Globus pallidus (tissue), 1 donor: ENCODE measurements at regions not wholly inside any gene's neighbourhood (a gene's known extent, or its start where the extent isn't known, plus 50 kb on each side); places are given as distances from the start of the nearest gene placed in this dataset.
A peak's percentile ranks its signal among the peaks of the same experiment; 100 is the strongest.

ENCODE experiments used
- DNase-seq: peaks from one replicate; pipeline ENCODE4 v3.0.0-alpha.2; 2015; ENCODE audit warnings: low spot score

- DNase-seq = no peak
Observed at GRCh38 chr7:25633426-25634036, 405.2 kb upstream of the NPVF start.

DNA sequence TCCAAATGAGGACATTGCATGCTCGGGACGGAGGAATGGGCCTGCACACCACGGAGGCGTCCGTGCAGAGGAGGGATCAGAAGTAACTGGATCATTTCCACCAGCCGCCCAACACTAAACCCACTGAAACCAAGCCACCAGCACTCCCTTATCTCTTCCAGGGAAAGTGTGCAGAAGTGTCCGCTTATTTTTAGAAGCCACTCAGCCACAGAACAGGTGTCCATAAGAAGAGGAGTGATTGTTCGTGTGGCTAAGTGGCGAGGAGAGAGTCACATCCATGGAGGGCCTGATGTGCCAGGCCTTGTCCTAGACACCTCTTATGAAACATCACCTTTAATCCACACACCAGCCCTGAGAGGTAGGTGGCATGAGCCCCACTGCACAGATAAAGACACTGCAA, 407.9 kb upstream of the NPVF start:
- no peak for DNase-seq

GRCh38 chr7:25636871-25637283, 408.6 kb upstream of the NPVF start:
- DNase-seq = no peak

- DNase-seq = no peak
Observed at GRCh38 chr7:25638068-25638467, 409.8 kb upstream of the NPVF start.

DNA sequence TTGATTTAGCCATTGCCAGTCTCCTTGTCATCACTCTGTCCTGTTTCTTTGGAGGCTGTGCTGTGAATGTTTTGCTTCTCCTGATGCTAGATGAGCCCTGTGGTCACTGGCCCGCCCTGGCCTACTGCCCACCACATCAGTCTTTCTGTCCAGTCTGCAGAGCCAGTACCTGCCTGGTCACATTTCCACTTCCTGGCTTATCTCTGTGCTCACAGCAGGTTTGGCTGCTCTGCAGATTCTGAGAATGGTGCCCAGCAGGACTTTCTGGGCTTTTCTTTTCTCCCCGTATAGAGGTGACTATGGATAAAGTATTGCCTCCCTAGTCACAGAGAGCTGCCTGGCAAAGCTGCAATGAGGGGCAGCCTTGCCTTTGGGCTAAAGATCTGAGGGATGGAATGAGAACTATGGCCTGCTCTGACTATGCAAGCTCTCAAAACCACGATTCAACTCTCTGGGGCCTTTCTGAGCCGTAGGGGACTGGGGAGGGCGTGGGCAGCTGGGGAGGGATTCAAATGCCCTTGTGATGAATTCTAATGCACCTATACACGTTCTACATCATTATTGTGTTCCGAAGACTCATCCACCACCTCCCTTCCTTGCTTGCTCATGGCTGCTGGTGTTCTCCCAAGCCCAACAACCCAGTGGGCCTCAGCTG, 410.4 kb upstream of the NPVF start:
- no peak for DNase-seq

- no peak for DNase-seq
Observed at GRCh38 chr7:25642849-25643248, 414.6 kb upstream of the NPVF start.

- DNase-seq = no peak
Observed at GRCh38 chr7:25643286-25643685, 415.0 kb upstream of the NPVF start.

DNA sequence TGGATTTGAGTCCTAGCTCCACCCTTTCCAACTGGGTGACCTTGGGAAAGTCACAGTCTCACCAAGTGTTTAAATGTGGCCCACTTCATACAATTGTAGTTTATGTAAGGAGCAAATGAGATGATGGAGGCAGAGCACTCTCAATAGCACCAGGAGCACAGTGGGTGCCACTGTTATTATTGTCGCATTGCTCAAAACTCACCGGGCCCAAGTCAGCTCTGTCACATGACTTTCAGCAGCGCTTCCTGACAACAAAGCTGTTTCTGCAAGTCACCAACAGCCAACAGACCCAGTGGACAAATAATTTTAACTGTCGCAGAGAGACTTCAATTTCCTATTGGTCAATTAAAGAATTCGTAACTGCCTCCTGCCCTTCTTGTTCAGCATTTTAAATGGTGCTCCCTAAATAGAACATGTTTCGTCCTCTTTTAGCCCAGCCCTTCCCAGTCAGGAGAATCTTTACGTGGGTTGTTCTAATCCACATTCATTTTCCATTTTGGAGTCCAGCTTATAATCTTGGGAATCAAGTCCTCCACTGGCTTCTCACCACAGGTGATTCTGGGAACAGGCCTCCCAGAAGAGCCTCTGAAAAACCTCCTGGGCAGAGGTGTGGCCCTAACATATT, 415.6 kb upstream of the NPVF start:
- no peak for DNase-seq

GRCh38 chr7:25646726-25647413, 418.6 kb upstream of the NPVF start:
- DNase-seq = no peak

DNA sequence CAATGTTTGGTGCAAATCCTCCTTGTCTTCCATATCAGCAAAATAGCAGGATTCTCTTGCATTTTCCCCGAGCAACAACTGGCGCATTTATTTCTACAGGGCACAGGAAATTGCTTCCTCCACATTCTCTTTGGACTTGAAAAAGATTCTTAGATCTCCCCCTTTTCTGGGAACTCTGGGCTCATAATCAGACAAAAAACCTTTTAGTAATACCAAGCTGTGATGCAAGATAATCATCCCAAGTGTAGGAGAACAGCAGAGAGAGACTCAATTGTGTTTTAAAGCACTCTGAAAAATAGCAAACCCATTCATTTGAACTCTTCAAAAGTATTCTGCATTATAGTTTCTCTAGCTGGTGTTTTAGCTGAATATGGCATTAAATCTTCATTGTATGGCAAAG, 419.6 kb upstream of the NPVF start:
- DNase-seq = no peak

DNA sequence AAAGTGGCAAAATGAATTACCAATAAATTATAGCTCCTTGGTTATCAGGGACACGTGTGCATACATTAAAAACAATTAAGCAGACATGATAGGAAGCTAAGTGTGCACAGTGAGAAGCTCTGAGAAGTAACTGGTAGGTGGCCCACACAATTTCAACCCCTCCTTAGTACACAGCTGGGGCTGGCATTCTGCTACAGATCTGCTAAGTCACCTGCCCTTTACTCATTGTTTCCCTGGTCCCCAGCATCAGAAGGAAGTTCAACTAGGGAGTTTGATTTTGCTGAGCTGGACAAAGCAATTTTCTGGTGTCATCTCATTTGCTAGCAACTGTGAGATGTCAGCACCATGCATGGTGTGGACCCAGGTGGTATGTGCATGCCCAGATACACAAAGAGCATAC, 424.1 kb upstream of the NPVF start:
- no peak for DNase-seq

- DNase-seq = no peak
Observed at GRCh38 chr7:25653384-25653783, 425.1 kb upstream of the NPVF start.

- DNase-seq = no peak
Observed at GRCh38 chr7:25656071-25656470, 427.8 kb upstream of the NPVF start.

DNA sequence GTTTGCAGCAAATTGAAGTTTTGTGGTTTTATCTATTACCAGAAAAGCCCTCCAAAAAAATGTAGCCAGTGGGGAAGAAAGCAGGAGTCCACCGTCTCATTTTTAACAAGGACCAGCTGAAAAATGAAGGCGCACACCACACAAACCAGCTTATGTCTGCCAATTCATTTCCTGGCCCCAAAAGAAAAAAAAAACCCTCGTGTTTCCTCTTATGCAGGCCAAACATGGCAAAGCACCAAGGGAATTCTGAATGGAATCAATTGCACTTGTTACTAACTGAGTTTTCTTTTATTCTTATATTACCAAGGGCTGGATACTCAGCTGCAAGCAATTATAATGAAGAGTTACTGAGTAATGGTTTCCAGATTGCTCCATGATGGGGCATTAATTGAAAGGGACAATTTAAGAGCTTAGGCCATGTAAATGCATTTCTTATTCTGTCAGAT, 428.3 kb upstream of the NPVF start:
- DNase-seq = peak; percentile 65

DNA sequence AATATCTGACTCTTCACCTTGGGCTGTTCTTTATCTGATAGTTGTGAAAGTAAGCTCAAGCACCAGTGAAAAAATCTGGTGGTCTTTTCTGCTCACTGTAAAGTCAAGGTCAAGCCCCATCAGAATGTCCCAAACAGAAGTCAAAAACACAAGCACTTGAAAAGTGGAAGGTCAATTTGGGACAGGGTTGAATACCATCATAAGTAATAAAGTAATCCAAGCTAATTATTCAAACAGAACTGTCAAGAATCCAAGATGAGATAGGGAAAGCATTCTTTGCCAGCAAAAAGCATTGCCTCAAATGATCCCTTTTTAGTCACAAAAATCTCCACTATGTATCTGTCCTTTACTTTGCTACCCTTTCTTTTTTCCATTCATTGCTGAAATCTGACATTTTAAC, 430.1 kb upstream of the NPVF start:
- no peak for DNase-seq

DNA sequence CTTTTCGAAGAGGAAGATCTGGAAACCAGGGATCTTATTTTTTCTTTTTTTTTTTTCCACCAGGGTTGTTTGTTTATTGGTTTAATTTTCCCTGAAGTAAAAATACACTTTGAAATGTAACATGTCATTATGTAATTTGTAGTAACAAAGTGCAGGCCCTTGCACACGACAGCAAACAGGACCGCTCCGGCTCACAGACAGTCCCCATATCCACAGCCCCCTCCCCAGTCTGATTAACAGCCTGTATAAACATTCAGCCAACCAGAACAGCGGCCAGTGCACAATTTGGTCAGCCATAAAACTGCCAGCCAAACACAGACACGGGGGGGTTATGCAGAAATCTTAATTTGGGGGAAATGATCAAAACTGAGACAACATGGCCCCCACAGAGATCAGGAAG, 431.6 kb upstream of the NPVF start:
- no peak for DNase-seq

GRCh38 chr7:25662841-25663800, 434.8 kb upstream of the NPVF start:
- DNase-seq = no peak

DNA sequence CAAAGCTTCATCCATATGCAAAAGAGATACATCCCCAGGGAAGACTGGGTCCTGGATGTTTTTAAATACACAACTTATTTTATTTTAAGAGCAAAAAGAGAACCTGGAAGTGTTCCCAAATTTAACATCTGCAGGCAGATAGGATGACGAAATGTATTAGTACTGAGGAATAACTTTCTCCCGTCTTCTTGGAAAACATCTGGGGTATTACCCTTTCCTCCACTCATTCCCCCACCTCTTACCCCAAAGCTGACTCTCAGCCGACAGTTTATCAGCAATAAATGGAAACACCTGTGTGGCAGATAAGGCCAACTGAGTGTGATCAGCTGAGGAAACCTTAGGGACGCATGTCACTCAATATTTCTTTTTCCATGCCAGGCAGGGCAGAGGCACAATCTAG, 435.6 kb upstream of the NPVF start:
- no peak for DNase-seq

GRCh38 chr7:25664593-25664992, 436.3 kb upstream of the NPVF start:
- no peak for DNase-seq

- no peak for DNase-seq
Observed at GRCh38 chr7:25665374-25665773, 437.1 kb upstream of the NPVF start.

DNA sequence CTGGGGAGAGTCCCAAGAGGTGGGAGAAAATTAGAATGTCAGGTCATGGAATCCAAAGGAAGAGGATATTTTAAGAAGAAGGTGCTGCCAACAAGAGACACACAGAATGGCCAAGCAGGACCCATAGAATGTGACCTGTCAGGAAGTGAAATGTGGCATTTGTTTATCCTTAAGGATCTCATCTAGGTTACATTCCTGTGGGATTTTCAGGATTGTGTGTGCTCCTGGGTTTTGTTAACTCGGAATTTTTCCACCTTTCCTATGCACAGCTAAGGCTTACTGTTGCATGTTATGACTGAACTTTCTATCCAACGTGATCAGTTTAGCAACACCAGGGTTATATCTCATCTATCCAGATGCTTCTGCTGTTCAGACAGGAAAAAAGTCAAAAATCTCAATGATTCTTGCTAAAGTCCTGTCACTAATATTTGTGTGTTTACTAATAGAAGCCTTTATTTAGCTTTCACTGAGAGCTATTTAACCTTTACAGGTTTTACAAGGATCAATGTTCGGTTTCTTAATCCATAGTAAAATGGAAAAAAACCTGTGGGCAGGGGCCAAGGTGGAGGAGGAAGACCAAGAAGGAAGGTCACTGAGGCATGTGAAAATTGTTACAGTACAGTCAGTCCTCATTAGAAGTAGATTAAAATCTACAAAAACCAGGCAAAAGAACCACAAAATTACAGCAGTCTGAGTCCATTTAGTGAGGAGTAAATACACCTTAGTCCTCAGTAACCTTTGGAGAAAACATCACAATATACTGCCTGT, 437.8 kb upstream of the NPVF start:
- DNase-seq = no peak
